ENCODE measurements at regions not wholly inside any gene's neighbourhood (a gene's known extent, or its start where the extent isn't known, plus 50 kb on each side); places are given as distances from the start of the nearest gene placed in this dataset.
A peak's percentile ranks its signal among the peaks of the same experiment; 100 is the strongest.

DNA sequence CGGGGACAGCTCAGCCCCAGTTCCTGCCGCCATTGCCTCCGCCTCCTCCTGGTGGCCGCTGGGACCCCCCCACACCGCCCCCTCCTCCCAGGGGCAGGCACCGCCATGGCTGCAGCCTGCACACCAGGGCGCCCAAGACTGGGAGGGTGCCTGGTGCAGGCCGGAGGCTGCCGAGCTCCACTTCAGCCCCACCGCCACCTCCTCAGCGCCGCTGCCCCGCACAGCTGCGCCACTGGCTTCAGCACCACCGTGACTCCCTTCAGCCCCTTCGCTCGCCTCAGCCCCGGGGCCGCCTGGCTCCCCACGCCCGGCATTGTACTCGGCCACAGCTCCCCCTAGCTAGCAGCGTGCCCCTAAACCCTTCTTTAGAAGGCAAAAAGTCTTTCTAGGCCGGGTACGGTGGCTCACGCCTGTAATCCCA is 131.1 kb downstream of the CRYBB2 start:
- DNase-seq (ENCODE audit: low spot score), result no peak

DNA sequence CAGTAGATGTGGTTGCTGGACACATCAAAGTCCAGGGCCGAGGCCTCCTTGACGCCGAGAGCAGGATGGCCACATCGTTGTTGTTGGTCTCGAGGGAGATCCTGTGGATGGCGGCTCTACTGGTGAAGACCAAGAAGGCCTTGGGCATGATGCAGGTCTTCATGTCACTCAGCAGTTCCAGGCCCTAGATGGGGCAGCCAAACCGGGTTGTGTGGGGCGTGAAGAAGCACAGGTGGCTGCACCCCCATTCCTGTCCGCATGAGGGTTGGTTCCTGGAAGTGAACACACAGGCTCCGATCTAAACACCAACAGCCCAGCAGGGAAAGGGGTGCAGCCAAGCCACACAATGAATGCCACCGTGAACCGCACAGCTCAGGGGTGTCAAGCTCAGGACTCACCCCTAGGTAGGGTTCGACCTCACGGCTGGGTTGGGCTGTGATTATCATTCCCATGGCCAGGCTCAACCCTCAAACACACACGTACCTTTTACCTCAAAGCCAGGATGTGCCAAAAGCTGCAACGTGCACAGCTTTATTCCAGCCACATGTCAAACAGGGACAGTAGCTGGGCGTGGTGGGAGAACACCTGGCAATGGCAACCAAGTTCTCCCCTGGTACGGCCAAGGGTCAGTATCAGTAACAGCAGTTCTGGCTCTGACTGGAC is 132.3 kb downstream of the CRYBB2 start:
- no peak for DNase-seq (ENCODE audit: low spot score)

- no peak for DNase-seq (ENCODE audit: low spot score)
Observed at GRCh38 chr22:25352294-25352680, 132.8 kb downstream of the CRYBB2 start.

GRCh38 chr22:25353516-25354445 is 134.3 kb downstream of the CRYBB2 start:
- DNase-seq (ENCODE audit: low spot score), result no peak

DNA sequence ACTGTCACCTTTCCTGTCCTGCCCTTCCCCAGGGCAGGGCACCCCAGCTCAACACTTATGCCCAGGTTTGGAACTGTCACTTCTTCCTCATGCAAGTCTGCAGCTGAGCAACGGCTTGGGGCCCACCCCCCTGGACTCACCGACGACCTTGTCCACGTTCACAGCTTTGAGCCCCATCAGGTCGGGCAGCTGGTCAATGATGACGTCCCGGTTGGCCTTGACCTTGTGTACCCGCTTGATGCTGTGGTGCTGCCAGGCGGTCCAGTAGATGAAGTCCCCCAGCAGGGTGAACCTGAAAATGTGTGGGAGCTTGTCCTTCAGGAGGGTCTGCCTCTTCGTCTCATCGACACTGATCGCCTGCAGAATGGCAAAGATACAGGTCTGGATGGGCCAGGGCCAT is 135.0 kb downstream of the CRYBB2 start:
- no peak for DNase-seq (ENCODE audit: low spot score)

DNA sequence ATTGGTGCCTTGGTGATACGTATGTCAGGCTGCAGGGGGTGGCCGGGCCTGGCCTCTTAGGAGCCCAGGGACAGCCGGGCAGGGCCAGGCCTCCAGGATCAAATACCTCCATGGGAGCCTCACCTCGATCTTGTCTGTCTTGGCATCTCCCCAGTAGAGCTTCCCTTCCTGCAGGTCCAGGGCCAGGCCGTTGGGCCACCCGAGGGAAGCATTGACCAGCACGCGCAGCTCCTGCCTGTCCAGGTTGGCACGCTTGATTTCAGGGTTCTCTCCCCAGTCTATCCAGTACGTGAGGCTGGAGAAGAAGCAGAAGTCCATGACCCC is 137.7 kb downstream of the CRYBB2 start:
- DNase-seq (ENCODE audit: low spot score), result no peak

DNA sequence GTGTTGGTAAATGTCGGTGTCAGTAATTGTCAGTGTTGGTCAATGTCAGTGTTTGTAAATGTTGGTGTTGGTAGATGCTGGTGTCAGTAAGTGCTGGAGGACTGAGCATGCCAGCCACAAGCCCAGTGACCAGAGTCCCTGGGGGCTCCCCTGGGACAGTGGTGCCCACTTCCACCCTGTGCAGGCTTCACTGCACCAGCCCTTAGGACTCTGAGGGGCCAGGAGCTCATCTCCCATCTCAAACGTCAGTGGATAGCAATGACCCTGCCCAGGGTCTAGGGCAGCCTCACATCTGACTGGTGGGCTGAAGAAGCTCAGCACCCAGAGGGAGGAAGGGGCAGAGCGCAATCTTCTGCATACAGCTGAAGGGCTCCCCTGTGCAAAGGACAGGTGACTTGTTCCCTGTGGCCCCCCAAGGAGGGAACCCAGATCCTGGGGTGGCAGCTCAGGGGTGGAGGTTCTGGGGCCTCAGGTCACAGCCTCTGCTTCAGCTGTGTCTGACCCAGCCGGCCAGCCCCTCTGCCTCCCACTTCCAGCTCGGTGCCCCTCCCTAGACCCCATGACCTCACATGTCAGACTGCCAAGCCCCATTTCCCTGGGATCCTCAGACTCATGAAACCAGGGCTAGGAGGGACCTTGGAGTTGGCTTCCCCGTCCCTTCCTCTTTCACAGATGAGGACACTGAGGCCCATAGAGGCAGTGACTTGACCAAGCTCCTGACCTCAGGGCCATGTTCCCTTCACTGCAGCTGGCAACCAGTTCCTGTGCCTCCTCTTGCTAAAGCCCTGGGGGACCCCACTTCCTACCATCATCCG is 138.4 kb downstream of the CRYBB2 start:
- DNase-seq (ENCODE audit: low spot score), result no peak

DNA sequence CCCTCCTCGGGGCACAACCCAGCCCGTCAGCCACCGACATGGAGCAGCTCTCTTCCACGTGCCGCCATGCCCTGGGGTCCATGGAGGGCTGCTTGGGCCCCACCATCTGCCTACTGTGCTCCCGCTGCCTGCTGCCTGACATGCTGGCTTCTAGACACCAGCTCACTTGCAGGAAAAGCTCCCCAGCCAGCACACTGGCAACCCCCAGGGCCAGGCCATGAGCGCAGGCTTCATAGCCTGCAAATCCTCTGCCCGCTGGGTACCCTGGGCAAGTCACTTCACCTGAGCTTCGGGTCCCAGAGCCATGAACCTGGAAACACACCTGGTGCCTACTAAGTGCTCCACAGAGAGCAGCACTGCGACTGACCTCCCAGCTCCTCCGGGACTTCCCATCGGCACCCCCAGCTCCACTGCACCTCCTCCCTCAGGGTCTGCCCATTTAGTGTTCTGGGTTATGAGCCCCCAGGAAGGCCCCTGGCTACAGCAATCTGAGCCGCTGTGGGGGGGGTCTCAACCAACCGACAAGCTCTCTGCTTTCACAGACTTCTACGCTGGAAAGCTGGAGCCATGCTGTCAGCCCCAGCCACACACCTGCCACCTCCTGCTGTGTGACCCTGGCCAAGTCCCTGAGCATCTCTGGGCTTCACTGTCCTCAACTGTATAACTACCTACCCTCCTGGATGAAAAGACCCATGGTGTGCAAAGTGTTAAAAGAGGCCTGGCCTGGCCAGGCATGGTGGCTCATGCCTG is 139.2 kb downstream of the CRYBB2 start:
- DNase-seq (ENCODE audit: low spot score), result no peak

DNA sequence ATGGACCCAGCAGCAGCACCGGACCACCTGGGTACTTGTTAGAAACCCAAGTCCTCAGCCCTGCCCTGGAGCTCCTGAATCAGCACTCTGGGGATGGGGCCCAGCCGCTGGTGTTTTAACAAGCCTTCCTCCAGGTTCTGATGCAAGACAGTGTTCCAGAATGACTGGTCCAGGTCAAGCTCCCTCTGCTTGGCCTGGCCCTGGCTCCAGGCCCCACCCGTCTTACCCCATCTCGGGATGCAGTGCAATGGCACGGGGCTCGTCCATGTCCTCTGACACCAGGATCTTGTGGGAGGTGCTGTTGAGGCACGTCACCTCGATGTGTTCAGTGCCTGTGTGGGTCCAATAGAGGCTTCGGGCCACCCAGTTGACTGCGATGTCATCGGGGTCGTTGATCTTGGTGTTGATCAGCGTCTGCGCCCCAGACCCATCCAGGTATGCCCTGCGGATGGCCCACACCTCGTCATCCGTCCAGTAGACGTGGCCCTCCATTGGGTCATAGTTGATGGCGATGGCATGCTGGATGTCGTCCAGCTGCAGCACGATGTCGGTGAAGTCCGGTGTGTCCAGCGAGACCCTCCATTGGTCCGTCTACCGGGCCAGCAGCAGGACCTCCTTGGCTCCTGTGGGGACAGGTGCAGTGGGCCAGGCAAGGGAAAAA is 140.3 kb downstream of the CRYBB2 start:
- DNase-seq (ENCODE audit: low spot score), result no peak

DNA sequence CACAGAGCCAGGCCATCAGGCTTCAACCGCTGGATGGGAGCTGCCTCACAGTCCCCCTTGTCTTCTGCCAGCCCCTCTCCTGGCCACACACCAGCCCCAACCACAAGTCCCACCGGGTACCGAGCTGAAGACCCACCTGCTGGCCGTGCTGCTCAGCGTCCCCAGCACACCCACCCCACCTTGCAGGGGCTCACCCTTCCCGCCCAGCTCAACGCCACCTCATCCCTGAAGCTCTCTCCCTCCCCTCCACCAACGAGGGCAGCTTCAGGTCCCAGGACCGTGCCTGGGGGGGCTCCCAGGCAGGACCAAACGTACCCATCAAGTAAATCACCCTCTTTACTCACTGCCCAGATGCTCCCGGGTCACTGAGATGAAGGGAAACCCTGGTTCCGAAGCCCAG is 141.0 kb downstream of the CRYBB2 start:
- DNase-seq (ENCODE audit: low spot score), result no peak

DNA sequence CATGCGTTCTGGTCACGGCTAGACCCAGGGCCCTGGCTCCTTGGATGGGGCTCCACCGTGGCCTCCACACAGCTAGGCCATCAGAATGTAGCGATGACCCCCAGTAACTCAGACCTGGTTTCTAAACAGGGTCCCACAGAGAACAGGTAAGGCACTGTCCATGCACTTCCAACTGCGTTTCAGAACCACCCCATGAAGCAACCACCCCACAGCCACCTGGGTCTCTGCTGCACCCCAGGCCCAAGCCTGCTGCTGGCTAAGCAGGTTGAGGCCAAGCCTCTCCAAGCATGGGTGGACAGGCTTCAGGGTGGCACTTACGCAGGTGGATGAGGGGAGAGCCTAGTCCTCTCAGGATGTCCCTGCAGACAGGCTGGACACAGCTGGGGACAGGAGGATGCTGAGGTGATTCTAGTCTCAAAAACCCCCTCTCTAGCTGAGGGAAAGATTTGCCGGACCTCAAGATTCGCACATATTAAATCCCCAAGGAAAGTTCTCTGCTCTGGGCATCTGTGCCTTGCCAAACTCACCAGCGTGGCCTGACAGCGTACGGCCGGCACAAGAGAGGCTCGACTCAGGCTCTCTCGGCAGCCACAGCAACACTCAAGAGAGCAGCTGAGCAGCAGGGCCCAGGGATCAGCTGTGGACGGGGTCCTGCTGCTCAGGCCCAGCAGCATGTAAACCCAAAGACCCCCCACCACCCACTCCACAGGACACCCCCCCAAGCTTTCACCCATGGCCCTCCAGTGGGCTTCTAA is 141.6 kb downstream of the CRYBB2 start:
- DNase-seq (ENCODE audit: low spot score), result no peak

- no peak for DNase-seq (ENCODE audit: low spot score)
Observed at GRCh38 chr22:25361899-25362214, 142.4 kb downstream of the CRYBB2 start.

DNA sequence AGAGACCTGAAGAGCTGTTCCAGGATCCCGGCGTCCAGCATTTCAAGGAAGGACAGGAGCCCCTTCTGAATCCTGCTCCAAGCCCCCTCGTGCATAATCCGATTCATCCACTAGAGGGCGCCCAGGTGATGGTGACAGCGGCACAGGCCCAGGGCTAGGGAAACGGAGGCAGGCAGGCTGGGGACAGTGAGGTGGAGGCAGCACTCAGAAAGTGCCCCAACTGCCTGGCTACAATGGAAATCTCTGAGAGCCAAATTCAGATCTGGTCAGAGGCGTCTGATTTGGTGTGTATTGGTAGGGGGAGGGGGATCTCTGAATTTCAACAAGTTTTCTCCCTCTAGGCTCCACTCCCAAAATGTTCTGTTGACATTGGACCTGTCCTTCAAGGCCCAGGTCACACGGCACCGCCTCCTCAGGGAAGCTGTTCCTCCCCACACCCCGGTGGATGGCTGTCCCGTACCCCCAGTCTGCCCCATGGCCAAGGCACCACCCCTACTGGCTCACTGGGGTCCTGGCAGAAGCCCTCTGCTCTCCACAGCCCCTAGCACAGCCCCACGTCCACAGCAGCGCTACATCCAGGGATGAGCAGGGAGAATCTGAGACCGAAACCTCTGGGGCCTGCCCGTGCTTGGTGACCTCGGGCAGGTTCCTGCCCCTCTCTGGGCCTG is 142.9 kb downstream of the CRYBB2 start:
- DNase-seq (ENCODE audit: low spot score), result peak; percentile 93

- no peak for DNase-seq (ENCODE audit: low spot score)
Observed at GRCh38 chr22:25362883-25363240, 143.4 kb downstream of the CRYBB2 start.

DNA sequence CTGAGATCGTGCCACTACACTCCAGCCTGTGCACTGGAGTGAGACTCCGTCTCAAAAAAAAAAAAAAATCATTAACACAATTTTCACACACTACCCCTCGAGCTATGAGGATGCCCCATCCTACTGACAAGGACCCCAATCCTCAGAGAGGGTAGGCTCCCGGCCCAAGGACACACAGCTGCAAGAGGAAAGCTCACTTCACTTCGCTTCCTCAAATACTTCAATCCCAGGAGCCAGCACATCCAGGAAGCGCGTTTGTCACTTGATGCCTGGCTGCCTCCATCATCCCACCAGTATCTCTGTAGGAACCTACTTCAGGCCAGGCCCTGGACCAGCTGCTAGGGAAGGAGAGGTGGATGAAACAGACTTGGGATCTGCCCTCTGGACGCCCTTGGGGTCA is 144.0 kb downstream of the CRYBB2 start:
- DNase-seq (ENCODE audit: low spot score), result no peak

- no peak for DNase-seq (ENCODE audit: low spot score)
Observed at GRCh38 chr22:25364281-25364680, 144.8 kb downstream of the CRYBB2 start.

DNA sequence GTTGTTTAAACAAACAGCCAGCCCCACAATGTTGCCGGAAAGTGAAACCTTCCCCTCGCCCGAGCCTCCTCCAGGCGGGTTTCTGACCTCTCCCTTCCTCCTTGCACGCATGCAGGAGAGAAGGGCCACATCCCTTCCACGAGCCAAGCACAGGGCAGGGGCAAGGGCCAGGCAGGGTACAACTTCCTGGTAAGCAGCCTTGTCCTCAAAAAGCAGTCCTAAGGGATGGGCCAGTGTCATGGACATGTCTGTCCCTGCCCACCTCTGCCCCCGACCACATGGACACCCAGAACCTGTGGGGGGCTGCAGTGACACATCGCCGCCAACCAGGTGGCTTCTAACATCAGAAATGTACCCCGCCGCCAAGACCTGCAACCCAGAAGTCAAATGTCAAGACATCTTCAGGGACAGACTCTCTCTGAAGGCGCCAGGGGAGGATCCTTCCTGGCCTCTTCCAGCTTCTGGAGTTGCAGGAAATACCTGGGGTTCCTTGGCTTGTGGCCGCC is 145.3 kb downstream of the CRYBB2 start:
- no peak for DNase-seq (ENCODE audit: low spot score)

GRCh38 chr22:25365491-25366261 is 146.2 kb downstream of the CRYBB2 start:
- DNase-seq (ENCODE audit: low spot score), result no peak

GRCh38 chr22:25366408-25366807 is 147.0 kb downstream of the CRYBB2 start:
- no peak for DNase-seq (ENCODE audit: low spot score)
